Smooth muscle cell (in vitro differentiated cells): ENCODE measurements at regions not wholly inside any gene's neighbourhood (a gene's known extent, or its start where the extent isn't known, plus 50 kb on each side); places are given as distances from the start of the nearest gene placed in this dataset.

ENCODE experiments used
- DNase-seq: peaks from one replicate; lab custom pipeline; 2025; ENCODE audit not compliant: unreplicated experiment; lab: John Stamatoyannopoulos, UW
- H2AFZ ChIP-seq: fragments of 200-600 bp; sonication (generic); 2 replicates; pipeline ENCODE4 v1.6.0; 2016; ENCODE audit warnings: antibody characterized with exemption, low read depth, mild to moderate bottlenecking
- H3F3A ChIP-seq: fragments of 200-600 bp; sonication (generic); 2 replicates; pipeline ENCODE4 v1.6.0; 2017; ENCODE audit warnings: antibody characterized with exemption, low read depth
- H3K27ac ChIP-seq: fragments of 200-600 bp; sonication (generic); 2 replicates; pipeline ENCODE4 v1.5.1; 2016; ENCODE audit warnings: low read depth, mild to moderate bottlenecking
- H3K27me3 ChIP-seq: fragments of 200-600 bp; sonication (generic); 2 replicates; pipeline ENCODE4 v1.6.1; 2016; ENCODE audit warnings: low read depth, mild to moderate bottlenecking
- H3K36me3 ChIP-seq: fragments of 200-600 bp; sonication (generic); 2 replicates; pipeline ENCODE4 v1.5.1; 2016; ENCODE audit warnings: low read depth
- H3K4me1 ChIP-seq: fragments of 200-600 bp; sonication (generic); 2 replicates; pipeline ENCODE4 v1.5.1; 2016; ENCODE audit warnings: low read depth
- H3K4me2 ChIP-seq: fragments of 200-600 bp; sonication (generic); 2 replicates; pipeline ENCODE4 v1.6.0; 2016; ENCODE audit warnings: mild to moderate bottlenecking
- H3K4me3 ChIP-seq: fragments of 200-600 bp; sonication (generic); 2 replicates; pipeline ENCODE4 v1.5.1; 2016; ENCODE audit warnings: mild to moderate bottlenecking
- H3K79me2 ChIP-seq: fragments of 200-600 bp; sonication (generic); 2 replicates; pipeline ENCODE4 v1.6.0; 2016; ENCODE audit warnings: low read depth, mild to moderate bottlenecking
- H3K9ac ChIP-seq: fragments of 200-600 bp; sonication (generic); 2 replicates; pipeline ENCODE4 v1.6.0; 2016; ENCODE audit warnings: low read depth
- H3K9me3 ChIP-seq: fragments of 200-600 bp; sonication (generic); replicated peaks from 2 replicates; pipeline ENCODE4 v1.5.1; 2016; ENCODE audit warnings: low read depth
- H4K20me1 ChIP-seq: fragments of 200-600 bp; sonication (generic); 2 replicates; pipeline ENCODE4 v1.6.0; 2016; ENCODE audit warnings: low read depth
- CTCF ChIP-seq: fragments of 200-600 bp; sonication (generic); IDR thresholded peaks from 2 replicates; pipeline ENCODE4 v1.5.1; 2017; ENCODE audit warnings: borderline replicate concordance, mild to moderate bottlenecking, antibody characterized with exemption; ENCODE audit not compliant: insufficient read depth, poor library complexity, severe bottlenecking
- WGBS: methylation state at CpG from one replicate; pipeline ENCODE4 v1.1.7; 2016; ENCODE audit warnings: low lambda C conversion rate; 5-methylcytosine and 5-hydroxymethylcytosine counted together

- TF ChIP-seq CTCF = no peak
- Histone ChIP-seq H2AFZ (no peak overlapping the region), H4K20me1 (no peaks in the 10 kb centered on the region), H3K79me2 (no peaks in the 10 kb centered on the region), H3K9ac (no peak overlapping the region), H3K27ac (no peak overlapping the region), H3K36me3 (no peaks in the 10 kb centered on the region), H3K9me3 (no peaks in the 10 kb centered on the region), H3K4me1 (no peaks in the 10 kb centered on the region), H3K27me3 (no peaks in the 10 kb centered on the region), H3K4me2 (no peak overlapping the region), H3F3A (no peaks in the 10 kb centered on the region), H3K4me3 (no peak overlapping the region)
- WGBS = 91% methylated on average over 2 of the region's 2 CpGs
- DNase-seq = no peak
Observed at GRCh38 chr5:5677738-5678137, 255.3 kb downstream of the ICE1 start.

DNA sequence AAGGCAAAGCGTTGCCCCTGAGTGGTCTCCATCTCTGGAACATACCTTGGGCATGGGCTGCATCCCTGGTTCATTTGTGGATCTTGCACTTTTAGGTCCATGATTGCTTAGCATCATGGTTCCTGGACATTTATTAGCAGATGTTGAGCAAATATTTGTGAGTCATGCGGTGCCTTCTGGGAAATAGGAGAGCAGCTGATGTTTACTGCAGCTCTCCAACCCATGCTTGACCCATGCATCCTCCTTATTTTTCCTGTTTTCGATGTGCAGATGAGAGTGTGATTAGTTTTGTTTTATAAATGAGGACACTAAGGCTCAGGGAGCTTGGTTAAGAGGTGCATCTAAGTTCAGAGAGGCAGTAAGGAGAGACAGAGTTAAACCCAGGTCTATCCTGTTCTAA, 253.7 kb downstream of the ICE1 start:
- DNase-seq = no peak
- Histone ChIP-seq H3K4me1 (no peaks in the 10 kb centered on the region), H3K9me3 (no peaks in the 10 kb centered on the region), H4K20me1 (no peaks in the 10 kb centered on the region), H3K9ac (no peak overlapping the region), H3K36me3 (no peaks in the 10 kb centered on the region), H3F3A (no peaks in the 10 kb centered on the region), H3K27me3 (no peaks in the 10 kb centered on the region), H2AFZ (no peak overlapping the region), H3K4me2 (no peak overlapping the region), H3K27ac (no peak overlapping the region), H3K4me3 (no peak overlapping the region), H3K79me2 (no peaks in the 10 kb centered on the region)
- TF ChIP-seq CTCF = no peak
- WGBS = 91% methylated on average over 3 of the region's 3 CpGs

- Histone ChIP-seq H4K20me1 (no peaks in the 10 kb centered on the region), H3K79me2 (no peaks in the 10 kb centered on the region), H3K36me3 (no peaks in the 10 kb centered on the region), H2AFZ (no peak overlapping the region), H3K27me3 (no peaks in the 10 kb centered on the region), H3K27ac (no peak overlapping the region), H3K9ac (no peak overlapping the region), H3K9me3 (no peaks in the 10 kb centered on the region), H3K4me1 (no peaks in the 10 kb centered on the region), H3F3A (no peaks in the 10 kb centered on the region), H3K4me2 (no peak overlapping the region), H3K4me3 (no peak overlapping the region)
- TF ChIP-seq CTCF = no peak
- WGBS = 92% methylated on average over 1 of the region's 1 CpG
- DNase-seq = no peak
Observed at GRCh38 chr5:5675511-5675910, 253.0 kb downstream of the ICE1 start.

GRCh38 chr5:5671823-5672222, 249.3 kb downstream of the ICE1 start:
- no peak for DNase-seq
- Histone ChIP-seq H2AFZ (no peak overlapping the region), H3K4me3 (no peak overlapping the region), H3K9ac (no peak overlapping the region), H3K79me2 (no peaks in the 10 kb centered on the region), H3K4me1 (no peaks in the 10 kb centered on the region), H3K9me3 (no peaks in the 10 kb centered on the region), H3K36me3 (no peaks in the 10 kb centered on the region), H3K27me3 (no peaks in the 10 kb centered on the region), H3K4me2 (no peak overlapping the region), H3K27ac (no peak overlapping the region), H4K20me1 (no peaks in the 10 kb centered on the region), H3F3A (no peaks in the 10 kb centered on the region)
- WGBS = 55% methylated on average over 1 of the region's 1 CpG
- TF ChIP-seq CTCF = no peak
